ENCODE measurements at regions not wholly inside any gene's neighbourhood (a gene's known extent, or its start where the extent isn't known, plus 50 kb on each side); places are given as distances from the start of the nearest gene placed in this dataset.

DNA sequence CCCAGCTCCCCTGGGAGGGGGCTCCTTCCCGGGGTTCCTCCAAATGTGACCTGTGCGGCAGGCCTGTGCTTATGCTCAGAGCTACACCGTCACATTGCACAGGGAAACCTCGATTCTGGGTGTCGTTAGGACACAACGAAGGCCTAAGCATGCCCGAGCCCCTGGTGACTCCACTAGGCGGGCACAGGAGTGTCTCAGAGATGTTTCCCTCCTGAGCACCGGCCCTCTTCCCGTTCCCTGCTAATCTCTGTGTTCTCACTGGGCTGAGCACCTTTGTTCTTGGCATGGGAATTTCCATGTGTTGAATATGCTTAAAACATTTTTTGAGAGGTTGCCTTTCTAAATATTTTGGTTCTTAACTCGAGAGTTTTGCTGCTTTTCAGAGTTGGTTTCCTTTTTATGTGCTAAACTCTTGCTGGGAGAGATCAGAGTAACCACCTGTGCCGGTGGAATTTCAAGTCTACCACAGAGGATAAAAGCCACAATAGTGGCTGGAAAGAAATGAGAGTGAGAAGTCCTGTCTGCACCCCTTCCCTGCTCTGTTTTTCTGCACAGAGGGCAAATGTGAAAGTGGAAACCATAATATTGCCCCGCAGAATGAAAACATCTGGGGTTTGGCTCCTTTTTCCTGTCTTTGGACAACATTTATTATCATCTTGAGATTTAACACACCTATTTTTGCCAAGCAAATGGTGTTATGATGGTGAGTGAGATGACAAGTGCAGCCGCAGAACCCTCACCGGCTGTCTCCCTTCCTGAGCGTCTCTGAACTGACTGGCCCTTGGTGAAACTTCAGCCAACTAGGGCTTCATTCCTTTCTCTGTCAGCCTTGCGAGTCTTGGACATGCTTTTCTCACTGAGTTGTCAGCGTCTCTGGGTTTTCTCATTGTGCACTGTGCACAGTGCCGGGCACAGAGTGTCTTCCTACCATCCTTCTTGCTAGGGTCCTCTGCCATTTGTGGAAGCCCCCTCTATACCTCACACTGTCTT, 154.1 kb downstream of the VAPA start:
- TF ChIP-seq POLR2A (IDR thresholded peaks at IDR 0.05; ENCODE audit: low read length) (no peak), GATA1 (IDR thresholded peaks at IDR 0.05; ENCODE audit: low read depth, low read length) (no peak)

All from erythroblast (primary cell).